ES-I3 (cell line): ENCODE measurements at regions not wholly inside any gene's neighbourhood (a gene's known extent, or its start where the extent isn't known, plus 50 kb on each side); places are given as distances from the start of the nearest gene placed in this dataset.
"Not testable (repeated sequence)": the region's sequence is repeated elsewhere in the genome, so short reads cannot be mapped to it uniquely, and the experiment has no call there.

Experiments
- H3K36me3 ChIP-seq: 2 replicates; pipeline ENCODE4 v1.6.1; 2013; ENCODE audit warnings: mild to moderate bottlenecking, low read length, control low read depth, moderate library complexity; ENCODE audit not compliant: insufficient read depth
- H3K4me1 ChIP-seq: 2 replicates; pipeline ENCODE4 v1.6.1; 2013; ENCODE audit warnings: mild to moderate bottlenecking, control low read depth, low read length; ENCODE audit not compliant: insufficient read depth
- H3K9ac ChIP-seq: 2 replicates; pipeline ENCODE4 v1.6.1; 2013; ENCODE audit warnings: low read depth, mild to moderate bottlenecking, low read length, moderate library complexity
- H3K9me3 ChIP-seq: 2 replicates; pipeline ENCODE4 v1.6.1; 2013; ENCODE audit warnings: mild to moderate bottlenecking, low read length, moderate library complexity; ENCODE audit not compliant: control insufficient read depth, insufficient read depth

DNA sequence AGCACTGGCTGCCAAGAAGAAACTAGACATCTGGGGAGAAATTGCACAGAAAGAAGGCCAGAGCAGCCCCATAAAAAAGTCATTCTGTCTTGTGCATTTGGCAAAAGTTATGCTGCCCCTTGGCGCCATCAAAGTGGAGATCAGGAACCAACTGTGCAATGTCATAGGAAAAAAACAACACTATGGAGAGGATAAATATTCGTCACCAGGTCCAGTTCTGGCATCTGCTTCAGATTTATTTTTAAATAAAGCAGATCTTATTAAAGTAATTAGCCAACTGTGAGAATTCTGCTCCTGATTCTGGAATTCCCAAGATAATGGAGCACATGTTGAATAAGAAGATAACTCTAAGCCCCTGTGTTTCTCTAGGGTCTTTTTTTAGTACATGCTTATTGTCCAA, 500.0 kb upstream of the IL12A start:
- no peaks in the 10 kb centered on the region for H3K9me3 ChIP-seq
- H3K36me3 ChIP-seq: no peaks in the 10 kb centered on the region
- no peaks in the 10 kb centered on the region for H3K4me1 ChIP-seq
- no peak overlapping the region for H3K9ac ChIP-seq

DNA sequence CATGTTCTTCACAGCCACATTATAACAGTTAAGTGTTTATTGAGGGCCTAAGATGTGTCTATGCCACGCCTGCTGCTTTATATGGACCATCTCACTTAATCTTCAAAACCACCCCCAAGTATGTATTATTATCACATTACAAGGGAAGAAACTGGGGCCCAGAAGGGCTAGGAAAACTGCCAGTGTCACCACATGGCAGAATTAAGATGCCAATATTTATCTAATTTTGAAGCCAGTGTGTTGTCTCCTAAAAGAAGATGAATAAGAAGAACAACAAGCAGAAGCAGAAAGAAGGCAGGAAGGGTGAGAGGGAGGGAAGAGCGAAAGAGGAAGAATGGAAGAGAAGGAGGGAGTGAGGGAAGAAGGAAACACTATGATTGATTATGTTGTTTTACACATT, 491.3 kb upstream of the IL12A start:
- Histone ChIP-seq H3K9me3 (no peaks in the 10 kb centered on the region), H3K9ac (no peak overlapping the region), H3K4me1 (no peaks in the 10 kb centered on the region), H3K36me3 (no peaks in the 10 kb centered on the region)

DNA sequence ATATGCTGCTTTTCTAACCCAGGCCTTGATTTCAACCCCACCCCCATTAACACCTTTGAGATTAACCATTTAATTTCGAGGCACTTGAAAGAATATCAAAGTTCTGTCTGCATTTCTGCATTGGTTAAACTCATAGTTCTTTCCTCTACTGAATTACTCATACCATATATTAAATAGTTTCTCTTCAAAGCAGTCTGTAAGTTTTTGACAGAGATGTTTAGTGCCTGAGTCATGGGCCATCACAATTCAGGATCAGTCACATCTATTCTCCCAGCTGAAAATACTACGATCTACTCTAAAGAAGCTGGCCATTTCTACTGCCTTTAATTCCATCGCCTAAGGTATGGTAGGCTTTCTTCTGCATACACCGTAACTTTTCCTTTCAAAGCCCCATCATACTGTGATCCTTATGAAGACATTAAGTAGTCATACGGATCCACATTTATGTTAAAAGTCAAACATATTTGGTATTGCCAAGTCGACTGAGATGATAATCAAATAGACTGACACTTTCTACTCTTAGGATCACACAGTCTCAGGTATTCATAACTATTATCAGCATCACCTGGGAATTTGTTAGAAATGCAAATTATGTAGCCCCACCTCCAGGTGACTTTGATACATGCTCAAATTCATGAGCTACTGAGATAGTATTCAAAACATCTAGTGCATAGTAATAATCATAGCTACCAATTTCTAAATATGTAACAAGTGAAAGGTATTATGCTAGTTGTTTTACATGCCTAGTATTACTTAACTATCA, 489.4 kb upstream of the IL12A start:
- Histone ChIP-seq H3K36me3 (no peaks in the 10 kb centered on the region), H3K4me1 (no peaks in the 10 kb centered on the region), H3K9ac (no peak overlapping the region), H3K9me3 (no peaks in the 10 kb centered on the region)

DNA sequence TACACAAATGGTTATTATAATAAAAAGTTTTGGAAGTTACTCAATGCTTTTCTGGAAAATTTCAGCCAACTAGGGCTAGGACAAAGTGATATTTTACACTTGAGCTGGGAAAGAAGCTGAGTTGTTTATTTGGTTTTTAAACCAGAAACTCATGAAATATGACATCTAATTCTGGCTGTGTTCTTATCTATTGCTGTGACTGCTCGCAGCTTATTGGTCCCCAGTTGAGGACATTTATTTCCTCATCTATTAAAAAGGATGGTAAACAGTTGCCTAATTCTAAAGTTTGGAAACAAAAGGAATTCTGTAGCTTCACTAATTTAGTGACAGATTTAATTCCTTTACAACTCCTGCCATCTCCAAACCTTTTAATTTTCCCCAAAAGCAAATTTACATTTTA, 487.6 kb upstream of the IL12A start:
- Histone ChIP-seq H3K9me3 (no peaks in the 10 kb centered on the region), H3K9ac (no peak overlapping the region), H3K4me1 (no peaks in the 10 kb centered on the region), H3K36me3 (no peaks in the 10 kb centered on the region)

DNA sequence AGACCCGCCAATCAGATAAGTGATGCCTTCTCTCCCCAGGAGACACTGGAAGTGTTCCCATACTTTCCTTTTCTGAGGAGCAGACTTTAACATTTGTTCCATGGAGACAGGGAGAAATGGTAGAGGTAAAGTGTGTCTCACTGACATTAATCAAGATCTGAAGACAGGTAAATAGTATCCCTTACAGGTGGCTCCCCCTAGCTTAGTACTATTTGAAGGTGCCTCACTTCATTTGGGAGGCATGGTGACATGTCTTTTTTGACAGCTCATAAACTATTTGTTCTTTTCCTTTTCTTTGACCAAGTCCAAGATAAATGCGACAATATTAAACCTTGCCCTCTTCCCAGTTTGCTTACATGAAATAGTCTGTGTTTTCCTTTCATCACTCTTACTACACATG, 485.6 kb upstream of the IL12A start:
- Histone ChIP-seq H3K4me1 (no peaks in the 10 kb centered on the region), H3K9me3 (no peaks in the 10 kb centered on the region), H3K36me3 (no peaks in the 10 kb centered on the region), H3K9ac (no peak overlapping the region)

DNA sequence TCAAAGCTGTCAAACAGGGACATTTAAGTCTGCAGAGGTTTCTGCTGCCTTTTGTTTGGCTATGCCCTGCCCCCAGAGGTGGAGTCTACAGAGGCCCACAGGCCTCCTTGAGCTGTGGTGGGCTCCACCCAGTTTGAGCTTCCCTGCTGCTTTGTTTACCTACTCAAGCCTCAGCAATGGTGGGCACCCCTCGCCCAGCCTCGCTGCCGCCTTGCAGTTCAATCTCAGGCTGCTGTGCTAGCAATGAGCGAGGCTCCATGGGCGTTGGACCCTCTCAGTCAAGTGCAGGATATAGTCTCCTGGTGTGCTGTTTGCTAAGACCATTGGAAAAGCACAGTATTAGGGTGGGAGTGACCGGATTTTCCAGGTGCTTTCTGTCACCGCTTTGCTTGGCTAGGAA, 477.6 kb upstream of the IL12A start:
- not testable (repeated sequence) for H3K36me3 ChIP-seq, H3K4me1 ChIP-seq, H3K9ac ChIP-seq, H3K9me3 ChIP-seq

DNA sequence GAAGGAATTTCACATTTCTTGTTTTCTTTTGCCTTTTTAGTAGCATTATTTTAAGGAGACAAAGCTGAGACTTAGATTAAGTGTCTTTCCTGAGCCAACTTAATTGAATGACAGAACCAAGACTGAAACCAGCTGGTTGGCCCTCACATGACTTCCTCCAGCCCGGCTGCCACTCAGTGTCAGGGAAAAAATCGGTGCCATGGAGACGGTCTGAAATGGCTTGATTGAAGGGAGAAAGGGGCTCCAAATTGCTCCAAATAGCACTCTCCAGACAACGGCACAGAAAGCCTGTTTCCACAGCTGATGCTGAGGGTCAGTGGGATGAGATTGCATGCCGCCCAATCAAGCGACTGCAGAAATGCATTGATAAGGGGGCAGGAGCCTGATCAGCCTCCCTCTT, 475.2 kb upstream of the IL12A start:
- H3K36me3 ChIP-seq: no peaks in the 10 kb centered on the region
- no peak overlapping the region for H3K9ac ChIP-seq
- H3K9me3 ChIP-seq: no peaks in the 10 kb centered on the region
- no peaks in the 10 kb centered on the region for H3K4me1 ChIP-seq

DNA sequence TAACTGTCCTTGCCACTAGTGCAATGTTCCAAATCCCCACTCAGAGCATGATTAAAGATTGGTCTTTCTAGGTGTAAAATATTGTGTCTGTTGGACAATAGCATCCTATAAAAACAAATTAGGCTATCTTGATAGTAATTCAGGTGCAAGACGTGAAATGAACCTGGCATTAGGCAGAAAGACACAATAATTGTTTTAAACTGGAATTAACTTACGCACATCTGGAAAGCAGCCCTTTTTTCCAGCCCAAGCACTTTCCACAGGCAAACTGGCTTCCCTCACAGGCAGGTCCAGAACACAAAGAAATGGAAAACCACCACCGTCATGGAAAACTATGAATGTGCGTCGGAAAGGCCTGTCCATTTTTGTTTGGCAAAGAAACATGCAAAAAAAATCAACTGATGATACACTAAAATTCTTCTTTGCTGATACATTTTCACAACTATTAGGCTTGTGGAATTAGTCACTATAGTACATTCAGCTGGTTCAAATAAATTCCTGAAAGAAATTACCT, 474.7 kb upstream of the IL12A start:
- no peaks in the 10 kb centered on the region for H3K36me3 ChIP-seq
- H3K9ac ChIP-seq: no peak overlapping the region
- H3K9me3 ChIP-seq: no peaks in the 10 kb centered on the region
- no peaks in the 10 kb centered on the region for H3K4me1 ChIP-seq

DNA sequence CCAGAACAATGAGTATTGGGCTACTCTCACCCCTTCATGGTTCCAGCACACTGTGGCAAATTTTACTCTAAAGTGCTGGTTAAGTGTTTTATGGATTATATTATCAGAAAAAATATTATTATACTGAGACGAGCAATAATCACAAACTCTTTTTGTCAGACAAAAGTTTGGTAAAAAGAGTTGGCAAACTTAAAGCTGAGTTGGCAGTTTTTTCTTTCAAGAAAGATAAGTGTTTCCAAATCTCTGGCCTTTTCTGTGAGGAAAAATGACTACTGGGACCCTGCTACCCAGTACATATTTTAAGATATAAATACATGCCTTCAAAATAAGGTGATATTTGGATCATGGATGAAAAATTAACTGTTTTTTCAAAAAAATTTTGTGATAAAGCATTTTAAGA, 471.5 kb upstream of the IL12A start:
- Histone ChIP-seq H3K36me3 (no peaks in the 10 kb centered on the region), H3K4me1 (no peaks in the 10 kb centered on the region), H3K9ac (no peak overlapping the region), H3K9me3 (no peaks in the 10 kb centered on the region)

DNA sequence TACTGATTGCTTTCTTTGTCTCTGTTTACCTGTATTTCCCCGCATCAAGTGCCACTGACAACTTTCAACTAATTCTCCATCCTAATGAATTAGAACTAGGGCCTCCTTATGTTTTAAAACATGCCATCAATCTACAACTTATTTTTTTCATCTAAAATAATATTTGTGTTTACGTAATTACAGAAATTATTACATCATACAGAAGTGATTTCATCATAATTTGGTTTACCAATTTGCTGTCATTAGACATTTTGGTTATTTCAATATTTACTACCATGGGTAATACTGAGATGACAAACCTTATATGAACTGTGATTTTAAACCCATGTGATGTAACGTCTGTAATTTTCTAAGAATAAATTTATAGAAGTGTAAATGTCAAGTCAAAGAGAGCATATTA, 468.0 kb upstream of the IL12A start:
- Histone ChIP-seq H3K9ac (no peak overlapping the region), H3K4me1 (no peaks in the 10 kb centered on the region), H3K36me3 (no peaks in the 10 kb centered on the region), H3K9me3 (no peaks in the 10 kb centered on the region)

DNA sequence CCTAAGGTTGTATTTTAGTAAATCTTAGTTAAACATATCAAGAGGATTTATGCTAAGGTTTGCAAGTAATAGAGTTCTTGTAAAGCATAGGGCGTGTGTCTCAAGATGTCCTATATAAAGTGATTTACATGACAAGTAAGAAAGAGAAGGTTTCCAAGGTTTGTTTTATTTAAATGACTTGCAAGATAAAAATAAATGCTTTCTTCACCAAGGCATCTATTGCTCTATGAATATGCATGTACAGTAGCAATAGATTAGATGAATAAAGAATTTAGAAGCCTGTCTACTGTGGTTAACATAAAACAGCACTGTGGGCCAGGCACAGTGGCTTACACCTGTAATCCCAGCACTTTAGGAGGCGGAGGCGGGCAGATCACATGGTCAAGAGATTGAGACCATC, 466.4 kb upstream of the IL12A start:
- H3K9ac ChIP-seq: no peak overlapping the region
- H3K9me3 ChIP-seq: no peaks in the 10 kb centered on the region
- H3K36me3 ChIP-seq: no peaks in the 10 kb centered on the region
- no peaks in the 10 kb centered on the region for H3K4me1 ChIP-seq

DNA sequence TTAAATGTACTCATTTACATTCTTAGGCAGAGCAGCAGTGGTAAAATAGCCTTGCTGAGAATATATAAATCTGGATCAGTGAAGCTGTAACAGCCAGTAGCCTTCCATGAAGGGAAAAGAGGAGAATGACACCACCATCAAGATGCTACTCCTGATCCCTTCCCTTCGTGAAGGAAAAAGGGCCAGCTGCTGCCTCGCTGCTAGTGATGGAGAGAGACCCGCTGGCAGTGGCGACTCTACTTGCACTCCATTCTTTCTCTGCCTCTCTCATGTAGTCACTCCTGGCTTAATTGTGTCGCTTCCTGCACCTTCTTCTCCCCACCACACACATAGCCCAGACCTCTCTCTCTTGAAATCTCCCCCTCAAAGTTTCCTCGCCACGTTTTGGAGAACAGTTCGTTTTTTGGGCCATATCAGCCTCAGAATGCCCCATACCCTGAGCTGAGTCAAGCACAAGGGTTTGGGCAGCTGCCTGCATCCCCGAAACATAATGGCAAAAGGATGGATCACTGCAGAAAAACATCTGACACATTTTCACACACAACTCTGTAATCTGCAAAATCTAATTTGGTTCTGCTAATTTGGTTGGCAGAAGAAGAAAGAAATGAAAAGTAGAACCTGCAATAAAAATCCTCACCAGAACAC, 460.3 kb upstream of the IL12A start:
- no peaks in the 10 kb centered on the region for H3K36me3 ChIP-seq
- no peaks in the 10 kb centered on the region for H3K9me3 ChIP-seq
- H3K9ac ChIP-seq: no peak overlapping the region
- no peaks in the 10 kb centered on the region for H3K4me1 ChIP-seq

DNA sequence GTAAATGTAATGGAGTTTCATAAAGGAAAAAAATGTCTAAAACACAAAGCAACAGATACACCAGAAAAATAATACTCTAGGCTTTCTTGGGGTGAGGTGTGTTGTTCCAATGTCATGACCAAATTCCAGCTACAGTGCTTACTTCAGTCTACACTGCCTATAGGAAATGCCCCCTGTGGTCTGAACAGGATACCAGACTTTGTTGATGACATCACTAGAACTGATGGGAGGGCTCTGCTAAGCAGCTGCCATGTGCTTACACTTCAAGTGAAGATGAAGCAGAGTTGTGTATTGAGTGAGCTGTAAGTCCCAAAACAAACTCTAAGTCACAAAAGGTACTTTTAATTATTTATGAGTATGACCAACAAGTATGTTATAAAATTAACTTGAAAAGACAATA, 456.1 kb upstream of the IL12A start:
- Histone ChIP-seq H3K4me1 (no peaks in the 10 kb centered on the region), H3K9ac (no peak overlapping the region), H3K9me3 (no peaks in the 10 kb centered on the region), H3K36me3 (no peaks in the 10 kb centered on the region)

DNA sequence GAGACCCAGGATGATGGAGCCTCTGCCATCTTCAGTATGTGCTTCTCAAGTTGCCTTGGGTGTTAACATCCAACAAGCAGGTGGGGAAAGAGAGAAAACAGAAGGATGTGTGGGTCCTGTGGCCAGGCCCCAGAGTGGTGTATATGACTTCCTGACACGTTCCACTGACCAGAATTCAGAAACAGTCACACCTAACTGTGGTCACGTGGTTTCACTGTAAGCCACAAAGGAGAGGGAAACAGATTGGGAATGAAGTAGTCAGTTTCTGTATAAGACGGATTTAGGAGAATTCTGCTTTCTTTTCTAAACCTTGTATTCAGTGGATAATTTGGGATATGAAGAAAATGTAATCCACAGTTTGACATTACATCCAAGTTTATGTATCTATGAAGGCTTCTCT, 454.1 kb upstream of the IL12A start:
- Histone ChIP-seq H3K9ac (no peak overlapping the region), H3K9me3 (no peaks in the 10 kb centered on the region), H3K36me3 (no peaks in the 10 kb centered on the region), H3K4me1 (no peaks in the 10 kb centered on the region)

DNA sequence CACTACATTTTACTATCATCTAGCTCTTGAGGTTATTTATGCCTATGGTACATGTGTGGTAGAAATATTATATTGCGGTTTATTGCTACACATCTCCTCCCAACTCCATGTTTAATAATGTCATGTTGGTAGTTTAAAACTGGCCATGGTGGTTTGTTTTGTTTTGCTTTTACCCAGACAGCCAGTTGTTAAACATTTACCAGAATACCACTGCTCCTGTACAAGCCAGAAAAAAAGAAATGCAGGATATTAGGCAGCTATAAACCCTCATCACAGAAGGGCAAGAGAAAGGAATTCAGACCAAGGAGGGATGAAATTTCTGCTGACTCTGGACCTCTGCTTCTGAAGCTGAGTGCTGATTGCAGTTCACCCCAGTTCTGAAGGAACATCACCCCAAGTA, 451.8 kb upstream of the IL12A start:
- Histone ChIP-seq H3K9ac (no peak overlapping the region), H3K9me3 (no peaks in the 10 kb centered on the region), H3K4me1 (no peaks in the 10 kb centered on the region), H3K36me3 (no peaks in the 10 kb centered on the region)
